ENCODE measurements at regions not wholly inside any gene's neighbourhood (a gene's known extent, or its start where the extent isn't known, plus 50 kb on each side); places are given as distances from the start of the nearest gene placed in this dataset.

DNA sequence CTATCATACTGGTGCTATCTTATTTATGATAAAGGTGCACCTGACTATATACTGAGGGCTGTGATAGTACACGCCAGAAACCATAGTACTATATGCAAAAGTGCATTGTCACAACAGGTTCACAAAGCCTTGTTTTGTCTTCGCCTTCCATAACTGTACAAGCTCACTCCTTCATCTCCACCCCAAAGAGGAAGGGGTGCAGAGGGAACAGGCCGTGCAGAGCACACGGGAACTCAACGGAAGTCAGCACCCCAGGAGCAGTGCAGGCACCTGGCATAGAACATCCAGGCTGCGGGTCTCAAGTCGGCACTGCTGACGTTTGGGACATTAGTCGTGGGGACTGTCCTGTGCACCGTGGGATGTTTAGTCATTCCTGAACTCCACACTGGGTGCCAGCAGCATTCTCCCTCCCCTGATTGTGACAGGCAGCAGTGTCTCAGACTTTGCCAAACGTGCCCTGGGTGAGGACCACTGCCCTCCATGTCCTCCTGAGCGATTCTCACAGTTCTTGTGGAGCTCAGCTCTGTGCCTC, 99.7 kb downstream of the PXDC1 start:
- WGBS = 87% methylated on average over 12 of the region's 12 CpGs
- H3K36me3 ChIP-seq = no peaks in the 10 kb centered on the region

DNA sequence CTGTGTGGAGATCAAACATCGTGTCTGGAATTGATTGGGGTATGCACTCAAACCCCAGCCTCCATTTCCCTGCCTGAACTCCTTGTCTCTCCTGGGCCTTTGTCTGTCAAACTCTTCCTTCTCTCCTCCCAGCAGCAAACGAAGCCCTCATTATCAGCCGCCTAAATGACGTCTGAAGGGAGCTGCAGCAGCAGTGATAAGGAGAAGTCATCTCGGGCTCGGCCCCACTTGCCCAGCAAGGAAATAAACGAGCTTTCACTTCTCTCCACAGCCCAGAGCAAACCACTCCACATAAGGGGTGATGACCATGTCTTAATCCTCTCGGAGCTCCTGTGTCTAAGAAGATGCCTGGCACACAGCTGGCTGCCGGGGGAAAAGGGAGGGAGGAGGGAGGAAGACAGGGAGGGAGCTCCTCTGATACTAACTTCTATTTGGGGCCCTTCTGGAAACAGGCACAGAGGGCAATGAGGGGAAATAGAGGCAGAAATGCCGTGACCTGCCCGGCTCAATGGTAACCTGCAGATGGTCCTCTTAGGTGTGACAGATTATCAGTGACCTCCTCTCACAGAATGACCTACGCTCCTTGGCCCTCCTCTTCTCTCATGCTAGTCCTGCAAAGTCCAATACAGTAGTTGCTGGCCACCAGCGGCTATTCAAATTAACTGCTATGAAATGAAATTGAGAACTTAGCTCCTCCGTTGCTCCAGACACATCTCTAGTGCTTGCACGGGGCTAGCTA, 100.4 kb downstream of the PXDC1 start:
- H3K27me3 ChIP-seq (replicated peaks; ENCODE audit: insufficient read depth) = no peaks in the 10 kb centered on the region
- WGBS = 79% methylated on average over 15 of the region's 15 CpGs
- H3K9me3 ChIP-seq = no peaks in the 10 kb centered on the region
- no peak overlapping the region for H3K27ac ChIP-seq
- H3K36me3 ChIP-seq = no peaks in the 10 kb centered on the region
- TF ChIP-seq, protein P1, sequence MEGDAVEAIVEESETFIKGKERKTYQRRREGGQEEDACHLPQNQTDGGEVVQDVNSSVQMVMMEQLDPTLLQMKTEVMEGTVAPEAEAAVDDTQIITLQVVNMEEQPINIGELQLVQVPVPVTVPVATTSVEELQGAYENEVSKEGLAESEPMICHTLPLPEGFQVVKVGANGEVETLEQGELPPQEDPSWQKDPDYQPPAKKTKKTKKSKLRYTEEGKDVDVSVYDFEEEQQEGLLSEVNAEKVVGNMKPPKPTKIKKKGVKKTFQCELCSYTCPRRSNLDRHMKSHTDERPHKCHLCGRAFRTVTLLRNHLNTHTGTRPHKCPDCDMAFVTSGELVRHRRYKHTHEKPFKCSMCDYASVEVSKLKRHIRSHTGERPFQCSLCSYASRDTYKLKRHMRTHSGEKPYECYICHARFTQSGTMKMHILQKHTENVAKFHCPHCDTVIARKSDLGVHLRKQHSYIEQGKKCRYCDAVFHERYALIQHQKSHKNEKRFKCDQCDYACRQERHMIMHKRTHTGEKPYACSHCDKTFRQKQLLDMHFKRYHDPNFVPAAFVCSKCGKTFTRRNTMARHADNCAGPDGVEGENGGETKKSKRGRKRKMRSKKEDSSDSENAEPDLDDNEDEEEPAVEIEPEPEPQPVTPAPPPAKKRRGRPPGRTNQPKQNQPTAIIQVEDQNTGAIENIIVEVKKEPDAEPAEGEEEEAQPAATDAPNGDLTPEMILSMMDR (IDR thresholded peaks at IDR 0.05) = no peak
- no peak for TF ChIP-seq POLR2AphosphoS5 (IDR thresholded peaks at IDR 0.05)
- no peak for TF ChIP-seq POLR2A (IDR thresholded peaks at IDR 0.05)
- intact Hi-C loops (cut with DNase I) = no loop called here
- no peak overlapping the region for H3K4me3 ChIP-seq
- no peaks in the 10 kb centered on the region for H3K4me1 ChIP-seq (replicated peaks)
- no peak for DNase-seq (ENCODE audit: low spot score)

More for the DNA sequence above, 99.7 kb downstream of the PXDC1 start:
- no peak for DNase-seq (ENCODE audit: low spot score)
- Histone ChIP-seq H3K27ac (no peak overlapping the region), H3K9me3 (no peaks in the 10 kb centered on the region), H3K4me3 (no peak overlapping the region), H3K4me1 (replicated peaks) (no peaks in the 10 kb centered on the region), H3K27me3 (replicated peaks; ENCODE audit: insufficient read depth) (no peaks in the 10 kb centered on the region)
- TF ChIP-seq POLR2A (IDR thresholded peaks at IDR 0.05) (no peak), POLR2AphosphoS5 (IDR thresholded peaks at IDR 0.05) (no peak)
- TF ChIP-seq, protein P1 (IDR thresholded peaks at IDR 0.05) = no peak
- intact Hi-C loops (cut with DNase I) = no loop called here

DNA sequence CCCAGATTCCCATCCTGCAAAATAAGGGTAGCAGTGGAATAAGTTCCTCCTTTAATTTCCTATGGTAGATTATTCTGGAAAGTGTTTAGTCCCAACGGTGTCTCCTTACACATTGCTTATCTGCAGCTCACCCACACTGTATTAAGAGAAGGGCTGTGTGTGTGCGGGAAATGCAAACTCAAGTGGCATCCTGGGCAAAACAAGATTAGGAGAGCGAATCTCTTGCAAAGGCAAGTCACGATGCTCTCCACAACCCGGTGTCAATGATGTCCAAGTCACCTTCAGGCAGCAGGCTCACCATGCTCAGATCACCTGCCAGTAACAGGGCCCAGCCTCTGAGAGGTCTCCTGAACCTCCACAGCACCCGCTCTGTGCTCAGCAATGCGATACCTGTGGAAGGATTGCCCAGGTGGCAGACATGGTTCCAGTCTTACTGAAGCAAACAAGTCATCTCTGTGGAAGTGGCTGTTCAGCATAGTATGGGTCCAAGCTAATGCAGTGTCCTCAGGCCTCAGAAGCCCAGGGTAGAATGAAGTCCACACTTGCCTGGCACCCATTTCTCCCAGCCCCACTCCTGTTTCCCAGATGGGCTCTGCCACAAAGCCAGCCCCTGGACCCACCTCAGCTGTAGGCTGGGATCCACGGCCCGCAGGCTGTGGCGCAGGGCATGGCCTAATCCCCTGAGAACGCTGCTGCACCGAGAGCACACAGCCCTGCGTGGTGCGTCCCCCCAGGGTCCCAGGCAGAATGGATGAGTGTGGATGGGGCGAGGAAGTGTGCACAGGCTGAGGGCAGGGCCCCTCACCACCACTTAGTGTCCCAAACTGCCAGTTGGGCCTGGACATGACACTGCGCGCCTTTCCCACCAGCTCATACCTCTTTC, 101.2 kb downstream of the PXDC1 start:
- no peaks in the 10 kb centered on the region for H3K9me3 ChIP-seq
- no peak for TF ChIP-seq POLR2AphosphoS5 (IDR thresholded peaks at IDR 0.05)
- TF ChIP-seq POLR2A (IDR thresholded peaks at IDR 0.05) = no peak
- TF ChIP-seq, protein P1 (IDR thresholded peaks at IDR 0.05) = no peak
- no peaks in the 10 kb centered on the region for H3K27me3 ChIP-seq (replicated peaks; ENCODE audit: insufficient read depth)
- no peaks in the 10 kb centered on the region for H3K36me3 ChIP-seq
- H3K4me1 ChIP-seq (replicated peaks) = no peaks in the 10 kb centered on the region
- H3K27ac ChIP-seq = no peak overlapping the region
- no peak overlapping the region for H3K4me3 ChIP-seq
- 96% methylated on average over 16 of the region's 17 CpGs for WGBS
- no peak for DNase-seq (ENCODE audit: low spot score)
- intact Hi-C loops (cut with DNase I) = no loop called here

DNA sequence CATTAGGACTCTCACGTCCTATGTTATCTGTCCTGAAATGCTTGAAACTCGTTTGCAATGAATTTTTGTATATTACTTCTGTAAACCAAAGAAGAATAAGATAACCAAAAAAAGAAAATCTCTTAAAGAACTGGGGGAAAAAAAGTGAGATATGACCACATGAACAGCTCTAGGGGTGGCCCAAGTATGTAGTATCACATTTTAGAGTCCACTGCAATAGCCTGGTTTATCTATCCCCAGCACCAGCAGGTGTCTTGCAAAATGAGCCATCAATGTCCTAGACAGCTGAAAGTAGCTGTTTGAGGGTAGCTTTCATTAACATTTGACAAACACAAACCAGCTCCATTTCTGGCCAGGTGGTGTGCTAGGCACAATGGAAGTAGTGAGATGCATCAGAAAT, 102.8 kb downstream of the PXDC1 start:
- Histone ChIP-seq H3K27ac (no peak overlapping the region), H3K4me3 (no peak overlapping the region), H3K36me3 (no peaks in the 10 kb centered on the region), H3K27me3 (replicated peaks; ENCODE audit: insufficient read depth) (no peaks in the 10 kb centered on the region), H3K9me3 (no peaks in the 10 kb centered on the region), H3K4me1 (replicated peaks) (no peaks in the 10 kb centered on the region)
- intact Hi-C loops (cut with DNase I) = no loop called here
- 87% methylated on average over 2 of the region's 2 CpGs for WGBS
- TF ChIP-seq, protein P1 (IDR thresholded peaks at IDR 0.05) = no peak
- TF ChIP-seq POLR2A (IDR thresholded peaks at IDR 0.05) = no peak
- TF ChIP-seq POLR2AphosphoS5 (IDR thresholded peaks at IDR 0.05) = no peak
- DNase-seq (ENCODE audit: low spot score) = no peak

Measured in prostate gland (tissue), 2 donors.